ENCODE measurements at regions not wholly inside any gene's neighbourhood (a gene's known extent, or its start where the extent isn't known, plus 50 kb on each side); places are given as distances from the start of the nearest gene placed in this dataset.

GRCh38 chr20:58575776-58576602 lies 60.8 kb upstream of the APCDD1L start:
- no peak for TF ChIP-seq CTCF (IDR thresholded peaks at IDR 0.05)
- no peak for TF ChIP-seq POLR2A (IDR thresholded peaks at IDR 0.05)

Data from thyroid gland (tissue), 4 donors.